Aorta (tissue), 5 donors: ENCODE measurements at regions not wholly inside any gene's neighbourhood (a gene's known extent, or its start where the extent isn't known, plus 50 kb on each side); places are given as distances from the start of the nearest gene placed in this dataset.

Source experiments
- ATAC-seq: fragments of 200-7000 bp; cut with Tn5 transposase; one replicate; pipeline ENCODE4 v1.9.1; 2022; ENCODE audit warnings: moderate library complexity; ENCODE audit not compliant: low FRiP score
- DNase-seq, 2 donors: peaks; one replicate each; pipeline ENCODE4 v3.0.0-alpha.2; 2020
- H3K27ac ChIP-seq, 2 donors: one replicate each; pipeline ENCODE4 v1.5.1; 2013; ENCODE audit warnings: low read length in 2 of 2, mild to moderate bottlenecking in 2 of 2, moderate library complexity in 2 of 2, control low read depth in 1 of 2, inconsistent platforms in 1 of 2, low read depth in 1 of 2
- H3K27me3 ChIP-seq, 2 donors: one replicate each; pipeline ENCODE4 v1.6.1; 2013; ENCODE audit warnings: control low read depth in 1 of 2, low read length in 1 of 2, mild to moderate bottlenecking in 1 of 2, moderate library complexity in 1 of 2; ENCODE audit not compliant: insufficient read depth in 2 of 2, control insufficient read depth in 1 of 2
- H3K36me3 ChIP-seq, 2 donors: one replicate each; pipeline ENCODE4 v1.6.1; 2013; ENCODE audit warnings: control low read depth in 1 of 2, low read length in 1 of 2, mild to moderate bottlenecking in 1 of 2; ENCODE audit not compliant: insufficient read depth in 2 of 2, control insufficient read depth in 1 of 2
- H3K4me1 ChIP-seq, 2 donors: one replicate each; pipeline ENCODE4 v1.6.1; 2013; ENCODE audit warnings: low read length in 2 of 2, control low read depth in 1 of 2, mild to moderate bottlenecking in 1 of 2, moderate library complexity in 1 of 2; ENCODE audit not compliant: insufficient read depth in 2 of 2, control insufficient read depth in 1 of 2
- H3K4me3 ChIP-seq, 2 donors: one replicate each; pipeline ENCODE4 v1.5.1; 2013; ENCODE audit warnings: low read length in 2 of 2, control low read depth in 1 of 2, mild to moderate bottlenecking in 1 of 2
- H3K9me3 ChIP-seq: one replicate; pipeline ENCODE4 v1.6.1; 2013; ENCODE audit warnings: mild to moderate bottlenecking, low read length; ENCODE audit not compliant: control insufficient read depth
- WGBS, 2 donors: extraction: QIAGEN DNeasy Blood & Tissue Kit; methylation state at CpG; one replicate each; pipeline ENCODE4 v1.1.7; 2013; 5-methylcytosine and 5-hydroxymethylcytosine counted together
- intact Hi-C, 2 donors: fragments of 100-400 bp; cut with DNase I; formaldehyde crosslinking; loops; one replicate each; pipeline versions ENCODE4 v1.14.2 to v1.15.0; 2022
- donor health status: healthy with polysubstance abuse.
- donor health status: Bipolar disorder and iron deficiency.
- donor health status: DM: no; HTN: no; CAD: no.
- donor health status: DM: no; HTN: no; CAD: no.
- donor health status: DM: yes; HTN: yes; CAD: no.

DNA sequence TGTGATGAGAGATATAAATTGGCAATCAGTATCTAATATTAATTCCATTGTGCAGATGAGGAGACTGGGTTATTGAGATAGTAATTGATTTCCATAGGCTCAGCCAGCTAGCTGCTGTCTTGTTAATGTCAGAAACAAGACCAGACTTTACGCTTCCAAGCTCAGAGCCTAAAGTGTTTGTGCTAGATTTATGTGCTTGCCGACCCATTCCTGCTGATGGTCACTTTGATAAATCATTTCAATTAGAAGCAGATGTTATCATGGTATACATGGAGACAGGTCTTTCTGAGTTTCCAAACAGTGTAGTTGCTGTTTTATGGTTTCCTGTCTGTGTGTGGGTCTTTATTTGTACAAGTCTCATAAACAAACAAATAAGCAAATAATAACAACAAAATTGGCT lies 92.8 kb downstream of the AQP4 start:
- 54 to 60% methylated on average over 2 of the region's 2 CpGs for WGBS, 2 donors
- no peaks in the 10 kb centered on the region for H3K27me3 ChIP-seq
- H3K4me1 ChIP-seq: no peaks in the 10 kb centered on the region
- ATAC-seq (no peak), DNase-seq (no peak)
- no peak overlapping the region for H3K4me3 ChIP-seq
- H3K9me3 ChIP-seq: no peaks in the 10 kb centered on the region
- intact Hi-C loops: no loop called here
- H3K36me3 ChIP-seq: no peaks in the 10 kb centered on the region
- no peak overlapping the region for H3K27ac ChIP-seq

DNA sequence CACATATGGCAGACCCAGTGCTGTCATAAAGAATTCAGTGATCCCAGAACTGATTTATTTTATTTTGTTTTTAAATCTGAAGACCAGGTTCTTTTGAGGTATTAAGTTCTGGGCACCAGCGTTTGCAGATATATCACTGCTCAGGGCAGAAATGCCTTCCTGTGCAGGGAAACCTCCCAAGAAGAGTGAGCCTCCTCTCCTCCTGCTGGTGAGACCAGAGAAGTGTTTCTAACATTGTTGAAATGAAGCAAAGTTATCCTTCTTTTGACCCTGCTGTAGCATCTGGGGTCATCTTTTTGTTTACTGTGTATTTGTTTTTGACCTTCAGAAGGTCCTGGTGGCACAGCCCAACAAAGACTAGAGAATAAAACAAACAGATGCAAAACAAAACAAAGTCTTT lies 94.0 kb downstream of the AQP4 start:
- WGBS, 2 donors: 9 to 14% methylated on average over 1 of the region's 1 CpG
- H3K27ac ChIP-seq: no peak overlapping the region
- H3K4me3 ChIP-seq: no peak overlapping the region
- no peak for DNase-seq
- H3K27me3 ChIP-seq: no peaks in the 10 kb centered on the region
- H3K36me3 ChIP-seq: no peaks in the 10 kb centered on the region
- no peaks in the 10 kb centered on the region for H3K4me1 ChIP-seq
- peaks cover 2% of the 10 kb centered on the region for H3K9me3 ChIP-seq
- intact Hi-C loops: no loop called here
- no peak for ATAC-seq

DNA sequence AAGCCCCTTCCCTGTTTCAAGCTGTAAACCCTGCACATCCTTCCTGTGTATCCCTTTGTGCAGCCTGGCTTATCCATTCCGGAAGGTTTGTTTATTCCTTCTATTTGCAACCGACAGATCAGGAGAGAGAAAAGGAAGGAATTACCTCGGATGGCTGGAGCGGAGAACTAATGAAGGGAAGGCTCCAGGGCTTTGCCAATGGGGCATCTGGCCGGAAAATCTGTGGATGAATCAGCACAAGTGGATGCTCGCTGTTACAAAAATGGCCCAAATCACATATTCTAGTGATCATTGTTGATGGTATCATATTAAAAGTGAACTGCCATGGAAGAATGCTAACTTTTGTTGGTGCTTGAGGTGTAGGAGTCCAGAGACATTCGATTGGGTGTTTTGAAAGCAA lies 97.1 kb downstream of the AQP4 start:
- DNase-seq: no peak
- WGBS, 2 donors: 70 to 75% methylated on average over 7 of the region's 7 CpGs
- ATAC-seq: no peak
- no peaks in the 10 kb centered on the region for H3K36me3 ChIP-seq
- intact Hi-C loops: no loop called here
- H3K9me3 ChIP-seq: peaks cover 3% of the 10 kb centered on the region
- H3K4me1 ChIP-seq: no peaks in the 10 kb centered on the region
- H3K4me3 ChIP-seq: no peak overlapping the region
- no peak overlapping the region for H3K27ac ChIP-seq
- H3K27me3 ChIP-seq: no peaks in the 10 kb centered on the region

DNA sequence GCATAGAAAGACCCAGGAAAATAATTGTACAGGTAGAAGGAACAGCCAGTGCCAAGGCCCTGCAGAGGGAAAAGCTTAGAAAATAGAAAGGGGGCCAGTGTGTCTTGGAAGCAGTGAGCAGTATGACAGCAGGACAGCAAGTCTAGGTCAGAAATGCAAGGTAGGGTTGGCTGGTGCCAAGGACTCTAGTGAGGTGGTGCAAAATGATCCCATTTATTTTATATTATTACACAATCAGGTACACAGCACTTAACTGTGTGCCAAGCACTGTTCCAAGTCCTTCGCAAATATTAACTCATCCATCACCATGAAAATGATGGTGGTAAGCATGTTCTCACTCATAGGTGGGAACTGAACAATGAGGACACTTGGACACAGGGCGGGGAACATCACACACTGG lies 100.0 kb downstream of the AQP4 start:
- DNase-seq (no peak), ATAC-seq (no peak)
- intact Hi-C loops: no loop called here
- WGBS, 2 donors: 76 to 95% methylated on average over 2 of the region's 2 CpGs
- H3K4me3 ChIP-seq: no peak overlapping the region
- H3K27ac ChIP-seq: no peak overlapping the region
- H3K9me3 ChIP-seq: peaks cover 6% of the 10 kb centered on the region
- no peaks in the 10 kb centered on the region for H3K27me3 ChIP-seq
- H3K36me3 ChIP-seq: no peaks in the 10 kb centered on the region
- H3K4me1 ChIP-seq: no peaks in the 10 kb centered on the region

DNA sequence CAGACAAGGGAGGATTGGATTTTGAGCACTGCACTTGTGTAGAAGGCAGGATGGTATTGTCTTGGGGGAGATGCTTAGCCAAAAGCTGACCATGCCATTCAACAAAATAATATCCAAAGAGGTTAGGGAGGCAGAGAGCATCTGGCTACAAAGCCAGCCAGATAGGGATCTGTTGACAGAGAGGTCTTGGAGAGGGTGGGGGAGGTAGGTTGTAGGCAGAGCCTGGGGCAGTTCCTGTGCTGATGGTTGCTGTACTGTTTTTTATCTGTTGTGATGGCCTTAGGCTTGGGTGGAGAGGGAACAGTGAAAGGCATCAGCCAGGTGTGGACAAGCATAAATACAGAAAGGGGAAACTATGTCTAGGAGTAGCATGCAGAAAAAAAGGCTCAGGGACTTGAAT lies 100.9 kb downstream of the AQP4 start:
- intact Hi-C loops: no loop called here
- Histone ChIP-seq H3K4me1 (no peaks in the 10 kb centered on the region), H3K27ac (no peak overlapping the region), H3K9me3 (peaks cover 6% of the 10 kb centered on the region), H3K27me3 (no peaks in the 10 kb centered on the region), H3K36me3 (no peaks in the 10 kb centered on the region), H3K4me3 (no peak overlapping the region)
- DNase-seq (no peak), ATAC-seq (no peak)

DNA sequence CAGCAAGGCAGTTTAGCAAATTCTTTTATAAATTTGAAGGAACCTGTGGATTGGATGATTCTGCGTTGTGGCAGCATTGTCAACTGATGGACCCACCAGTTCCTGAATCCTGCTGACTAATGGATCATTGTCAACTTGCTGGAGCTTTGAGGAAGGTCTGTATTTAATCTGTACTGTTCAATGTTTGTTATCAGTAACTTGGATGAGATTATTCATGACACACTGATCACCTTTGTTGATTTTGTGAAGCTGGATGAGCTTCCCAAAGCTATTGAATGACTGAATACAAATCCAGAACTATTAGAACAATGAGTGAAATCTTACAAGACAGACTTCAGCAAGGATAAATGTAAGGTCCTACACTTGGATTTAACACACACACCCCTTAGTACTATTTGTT lies 101.3 kb downstream of the AQP4 start:
- H3K27me3 ChIP-seq: no peaks in the 10 kb centered on the region
- H3K4me3 ChIP-seq: no peak overlapping the region
- intact Hi-C loops: no loop called here
- H3K36me3 ChIP-seq: no peaks in the 10 kb centered on the region
- ATAC-seq (no peak), DNase-seq (no peak)
- WGBS, 2 donors: 90 to 94% methylated on average over 1 of the region's 1 CpG
- no peak overlapping the region for H3K27ac ChIP-seq
- H3K4me1 ChIP-seq: no peaks in the 10 kb centered on the region
- H3K9me3 ChIP-seq: peaks cover 6% of the 10 kb centered on the region

DNA sequence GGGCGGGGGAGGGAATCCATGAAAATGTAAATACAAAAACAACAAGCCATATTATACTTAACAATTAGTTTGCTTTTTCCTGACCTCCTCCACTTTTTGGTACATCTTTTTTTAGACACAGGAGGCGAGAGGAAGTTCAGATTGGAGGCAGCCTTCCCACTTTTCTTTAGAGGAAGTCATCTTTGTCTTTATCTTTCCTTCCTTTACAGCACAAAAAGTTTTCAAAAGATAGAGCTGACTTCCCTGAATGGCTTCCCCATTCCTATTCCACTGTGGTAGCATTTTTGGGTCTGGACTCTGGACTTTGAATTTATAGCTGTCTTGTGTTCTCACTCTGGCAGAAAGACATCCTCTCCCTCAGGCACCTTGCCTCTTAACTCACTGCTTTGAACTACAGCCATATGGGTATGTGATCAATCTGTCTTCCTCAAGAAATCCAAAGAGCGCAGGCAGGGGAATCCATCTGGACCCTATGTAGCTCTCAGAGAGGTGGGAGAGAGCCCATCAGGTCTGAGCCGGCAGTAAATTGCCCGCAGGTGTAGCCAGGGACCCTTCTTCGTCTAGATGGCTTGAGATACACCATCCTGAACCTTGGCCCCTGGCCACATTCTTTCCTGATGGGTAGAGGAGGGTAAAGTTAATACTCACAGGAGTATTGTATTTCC lies 101.9 kb downstream of the AQP4 start:
- peaks cover 6% of the 10 kb centered on the region for H3K9me3 ChIP-seq
- no peak overlapping the region for H3K4me3 ChIP-seq
- WGBS, 2 donors: 47 to 53% methylated on average over 6 of the region's 6 CpGs
- intact Hi-C loops: no loop called here
- no peaks in the 10 kb centered on the region for H3K27me3 ChIP-seq
- ATAC-seq (no peak), DNase-seq (no peak)
- no peaks in the 10 kb centered on the region for H3K36me3 ChIP-seq
- no peaks in the 10 kb centered on the region for H3K4me1 ChIP-seq
- H3K27ac ChIP-seq: no peak overlapping the region

DNA sequence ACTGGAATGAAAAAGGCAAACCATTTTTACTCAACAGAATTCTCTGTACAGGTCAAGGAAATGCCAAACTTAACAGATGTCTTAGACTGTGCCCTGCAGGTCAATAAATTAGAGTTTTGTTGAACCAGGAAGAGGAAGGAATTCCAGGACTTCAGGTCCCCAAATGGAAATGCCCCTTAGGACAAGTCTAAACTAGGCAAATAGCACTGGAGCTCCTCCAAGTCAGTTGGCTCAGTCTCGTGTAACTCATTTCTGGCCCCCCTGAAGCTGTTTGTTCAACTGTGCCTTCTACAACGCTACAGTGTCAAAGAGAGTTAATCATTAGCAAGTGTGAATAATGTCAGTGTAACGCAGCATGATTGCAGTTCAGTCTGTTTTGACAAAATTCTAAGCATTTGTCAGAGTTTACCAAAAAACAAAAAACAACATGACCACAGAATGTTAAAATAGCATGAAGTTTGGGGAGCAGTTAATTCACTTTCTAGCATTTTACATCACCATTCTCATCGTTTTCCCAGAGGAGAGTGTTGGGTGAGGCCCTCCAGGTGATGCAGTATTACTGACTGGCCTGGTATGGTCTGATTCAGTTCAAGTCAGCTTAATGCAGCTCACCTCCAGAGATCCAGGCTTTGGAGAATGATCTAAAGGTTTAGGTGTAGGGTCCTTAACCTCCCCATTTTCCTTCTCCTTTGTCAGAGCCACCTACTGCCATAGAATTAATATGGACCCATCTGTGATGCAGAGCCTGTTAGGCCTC lies 108.1 kb downstream of the AQP4 start:
- ATAC-seq (no peak), DNase-seq (no peak)
- H3K4me1 ChIP-seq: no peaks in the 10 kb centered on the region
- no peak overlapping the region for H3K4me3 ChIP-seq
- intact Hi-C loops: no loop called here
- H3K27me3 ChIP-seq: no peaks in the 10 kb centered on the region
- H3K36me3 ChIP-seq: no peaks in the 10 kb centered on the region
- peaks cover 3% of the 10 kb centered on the region for H3K9me3 ChIP-seq
- 25 to 28% methylated on average over 4 of the region's 4 CpGs for WGBS, 2 donors
- H3K27ac ChIP-seq: no peak overlapping the region

DNA sequence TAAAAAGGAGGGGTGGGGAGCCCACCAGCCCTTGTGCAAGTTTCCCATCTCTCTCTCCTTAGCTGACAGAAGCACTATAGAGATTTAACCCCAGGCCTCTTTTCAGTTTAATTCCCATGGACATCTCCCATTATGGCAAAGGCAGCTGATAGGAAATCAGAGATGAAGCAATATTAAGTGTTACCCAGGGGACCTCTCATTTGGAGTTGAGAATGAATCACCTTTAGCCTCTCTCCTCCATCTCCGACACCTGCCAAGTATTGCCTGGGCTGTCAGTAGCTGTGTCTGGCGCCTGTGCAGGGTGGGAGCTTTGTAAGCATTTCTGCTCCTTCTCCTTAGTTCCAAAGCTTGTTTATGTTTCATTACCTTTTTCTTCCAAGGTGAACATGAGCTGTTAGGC lies 109.0 kb downstream of the AQP4 start:
- no peak overlapping the region for H3K4me3 ChIP-seq
- H3K4me1 ChIP-seq: no peaks in the 10 kb centered on the region
- H3K36me3 ChIP-seq: no peaks in the 10 kb centered on the region
- H3K27me3 ChIP-seq: no peaks in the 10 kb centered on the region
- intact Hi-C loops: no loop called here
- ATAC-seq (no peak), DNase-seq (no peak)
- WGBS, 2 donors: 89 to 91% methylated on average over 2 of the region's 2 CpGs
- no peak overlapping the region for H3K27ac ChIP-seq
- H3K9me3 ChIP-seq: peaks cover under 1% of the 10 kb centered on the region
